Stimulated activated CD4-positive, alpha-beta T cell treated with anti-CD3 and anti-CD28 coated beads, Interleukin-1b, Interleukin-23, amount 100 ng/mL, for 4 hours (primary cell): ENCODE measurements at regions not wholly inside any gene's neighbourhood (a gene's known extent, or its start where the extent isn't known, plus 50 kb on each side); places are given as distances from the start of the nearest gene placed in this dataset.
"Not testable (repeated sequence)": the region's sequence is repeated elsewhere in the genome, so short reads cannot be mapped to it uniquely, and the experiment has no call there.

Experiments used
- DNase-seq, 2 donors: peaks; one replicate each; pipeline ENCODE4 v3.0.0-alpha.2; 2020; ENCODE audit warnings: low read depth in 2 of 2

DNA sequence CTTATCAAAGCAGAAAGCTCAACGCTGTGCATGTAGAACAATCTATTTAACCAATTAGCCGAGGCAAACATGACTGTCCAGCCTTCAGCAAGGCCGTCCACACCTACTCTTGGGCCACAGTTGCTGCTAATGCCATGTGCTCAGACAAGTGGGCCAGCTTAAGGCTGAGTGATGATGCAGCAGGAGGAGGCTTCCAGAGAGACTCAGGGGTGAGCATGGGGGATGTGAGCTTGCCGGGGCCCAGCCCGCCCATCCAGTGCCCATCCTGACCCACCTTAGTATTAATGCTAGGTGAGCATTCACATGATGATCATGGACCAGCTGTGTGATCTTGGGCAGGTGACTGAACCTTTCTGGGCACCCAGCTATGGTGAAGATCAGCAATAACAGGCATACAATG is 150.1 kb downstream of the TPRA1 start:
- no peak for DNase-seq

- no peak for DNase-seq
These were observed 150.9 kb downstream of the TPRA1 start for GRCh38 chr3:127439621-127440020.

GRCh38 chr3:127438951-127439350 is 151.1 kb upstream of the PRR20G start:
- DNase-seq, result no peak

DNA sequence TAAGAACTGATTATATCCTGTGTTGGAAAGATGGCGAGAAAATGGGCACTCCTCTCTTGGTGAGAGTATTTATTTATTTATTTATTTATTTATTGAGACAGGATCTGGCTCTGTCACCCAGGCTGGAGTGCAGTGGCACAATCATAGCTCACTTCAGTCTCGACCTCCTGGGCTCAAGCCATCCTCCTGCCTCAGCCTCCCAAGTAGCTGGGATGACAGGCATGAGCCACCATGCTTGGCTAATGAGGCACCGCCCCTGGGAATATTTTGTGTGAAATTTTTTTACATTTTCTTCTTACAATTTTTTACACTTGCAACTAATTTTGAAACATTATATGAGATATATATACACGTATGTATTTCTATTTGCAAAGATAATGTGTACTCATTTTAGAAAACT is 150.5 kb upstream of the PRR20G start:
- no peak for DNase-seq

GRCh38 chr3:127435299-127435698 is 147.5 kb upstream of the PRR20G start:
- DNase-seq, result not testable (repeated sequence)

- no peak for DNase-seq
These were observed 143.2 kb upstream of the PRR20G start for GRCh38 chr3:127431066-127431465.

DNA sequence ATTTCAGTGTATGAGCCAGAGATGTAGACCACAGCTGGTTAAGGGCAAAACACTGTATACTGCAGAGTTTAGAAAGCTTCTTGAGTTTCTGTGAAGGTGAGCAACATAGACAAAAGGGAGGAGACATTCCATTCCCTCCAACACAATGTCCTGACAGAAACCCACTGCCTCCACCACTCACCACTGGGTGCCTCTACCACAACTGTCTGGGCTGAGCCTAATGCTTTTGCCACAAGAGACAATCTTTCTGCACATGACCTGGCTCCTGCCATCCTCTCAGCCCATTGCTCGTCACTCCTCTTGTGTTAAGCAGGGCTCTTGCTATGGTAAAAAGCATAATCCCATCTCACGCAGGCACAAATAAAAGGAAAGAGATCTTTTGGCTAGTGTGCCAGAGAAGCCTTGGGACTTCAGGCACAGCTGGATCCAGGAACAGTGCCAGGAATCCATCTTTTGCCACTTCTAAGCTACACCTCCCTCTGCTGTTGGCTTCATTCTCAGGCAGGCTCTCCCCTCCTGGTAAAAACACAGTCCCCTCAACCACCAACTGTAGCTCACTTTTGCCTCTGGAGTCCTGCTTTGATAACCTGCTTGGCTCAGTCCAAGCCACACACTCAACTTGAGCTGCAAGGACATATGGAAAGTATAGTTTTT is 140.6 kb upstream of the PRR20G start:
- no peak for DNase-seq

DNA sequence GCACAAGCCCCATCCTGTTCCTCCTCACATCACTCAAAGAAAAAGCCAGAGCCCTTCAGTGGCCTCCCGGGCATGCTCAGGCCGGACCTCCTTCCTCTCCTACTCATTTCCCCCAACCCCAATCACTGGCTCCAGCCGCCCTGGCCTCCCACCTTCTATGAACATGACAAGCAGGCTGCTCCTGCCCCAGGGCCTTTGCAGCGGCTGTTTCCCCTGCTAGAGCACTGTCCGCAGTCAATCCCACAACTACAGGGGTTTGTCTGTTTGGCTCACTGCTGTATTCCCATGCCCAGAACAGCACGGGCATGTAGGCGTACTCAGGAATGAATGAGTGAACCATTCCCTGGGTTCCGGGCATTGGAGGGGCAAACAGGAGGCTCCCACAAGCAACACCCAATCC is 139.8 kb upstream of the PRR20G start:
- DNase-seq, result no peak

- no peak for DNase-seq
These were observed 139.3 kb upstream of the PRR20G start for GRCh38 chr3:127427156-127427555.

DNA sequence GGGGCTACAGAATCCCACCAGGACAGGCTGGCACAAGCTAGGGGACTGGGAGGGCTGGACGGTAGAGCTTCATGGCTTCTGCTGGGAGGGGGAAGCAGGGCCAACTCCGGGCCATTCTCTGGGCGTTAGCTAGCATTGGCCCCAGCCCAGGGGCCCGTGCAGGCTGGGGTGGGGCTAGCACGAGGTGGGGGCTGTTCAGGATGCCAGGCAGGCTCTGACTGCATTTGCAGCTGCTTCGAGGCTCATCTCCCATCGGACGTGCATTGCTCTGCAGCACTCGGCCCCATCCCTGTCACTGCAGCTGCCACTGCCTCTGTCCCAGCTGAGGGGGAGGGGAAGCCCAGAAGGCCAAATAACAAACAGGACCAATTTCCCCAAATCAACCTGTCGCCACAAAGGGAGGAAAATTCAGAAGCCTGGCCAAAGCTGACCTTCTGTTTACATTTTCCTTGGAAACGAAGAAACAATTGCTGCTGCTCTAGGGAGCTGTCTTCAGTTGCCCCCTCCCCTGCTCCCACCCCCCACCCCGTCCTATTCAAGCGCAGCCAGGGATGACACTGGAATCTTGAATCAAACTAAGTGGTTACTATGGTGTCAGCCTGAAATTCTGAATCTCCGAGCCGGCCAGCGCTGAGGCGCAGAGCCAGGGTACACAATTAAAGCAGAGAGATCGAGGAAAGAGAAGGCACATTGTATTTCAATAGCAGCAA is 138.8 kb upstream of the PRR20G start:
- no peak for DNase-seq

- DNase-seq, result no peak
These were observed 137.9 kb upstream of the PRR20G start for GRCh38 chr3:127425505-127426443.

- no peak for DNase-seq
These were observed 137.1 kb upstream of the PRR20G start for GRCh38 chr3:127424766-127425504.

GRCh38 chr3:127423856-127424765 is 136.3 kb upstream of the PRR20G start:
- no peak for DNase-seq

DNA sequence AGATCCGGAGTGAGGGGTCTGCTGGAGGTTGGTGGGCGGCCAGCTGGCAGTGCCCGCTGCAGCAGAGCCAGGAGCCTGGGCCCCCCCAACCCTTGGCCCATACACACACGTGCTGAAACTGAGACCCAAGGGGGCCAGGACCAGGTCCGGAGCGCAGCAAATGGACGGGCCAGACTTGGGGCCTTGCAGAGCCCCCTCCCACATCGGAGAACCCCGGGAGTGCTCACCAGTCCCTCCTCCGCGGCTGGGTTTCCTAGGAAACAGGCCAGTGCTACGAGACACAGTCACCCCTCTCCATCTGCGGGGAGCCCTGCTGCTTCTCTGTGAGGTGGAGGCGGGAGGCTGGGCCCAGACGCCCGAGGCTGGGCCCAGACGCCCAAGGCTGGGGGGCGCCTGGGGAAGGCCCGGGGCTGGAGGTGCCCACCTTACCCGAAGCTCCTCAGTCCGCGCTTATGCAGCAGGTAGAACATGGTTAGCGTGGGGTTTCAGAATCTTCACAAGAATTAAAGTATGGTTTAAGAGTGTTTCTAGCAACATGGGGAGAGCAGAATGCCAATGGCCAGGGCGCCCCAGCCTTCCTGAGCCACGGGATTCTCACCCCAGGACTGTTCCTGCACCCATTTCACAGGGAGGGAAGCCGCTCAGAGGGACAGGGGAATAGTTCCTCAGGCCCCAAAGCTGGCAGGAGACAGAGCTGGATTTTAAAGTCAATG is 135.0 kb upstream of the PRR20G start:
- no peak for DNase-seq

DNA sequence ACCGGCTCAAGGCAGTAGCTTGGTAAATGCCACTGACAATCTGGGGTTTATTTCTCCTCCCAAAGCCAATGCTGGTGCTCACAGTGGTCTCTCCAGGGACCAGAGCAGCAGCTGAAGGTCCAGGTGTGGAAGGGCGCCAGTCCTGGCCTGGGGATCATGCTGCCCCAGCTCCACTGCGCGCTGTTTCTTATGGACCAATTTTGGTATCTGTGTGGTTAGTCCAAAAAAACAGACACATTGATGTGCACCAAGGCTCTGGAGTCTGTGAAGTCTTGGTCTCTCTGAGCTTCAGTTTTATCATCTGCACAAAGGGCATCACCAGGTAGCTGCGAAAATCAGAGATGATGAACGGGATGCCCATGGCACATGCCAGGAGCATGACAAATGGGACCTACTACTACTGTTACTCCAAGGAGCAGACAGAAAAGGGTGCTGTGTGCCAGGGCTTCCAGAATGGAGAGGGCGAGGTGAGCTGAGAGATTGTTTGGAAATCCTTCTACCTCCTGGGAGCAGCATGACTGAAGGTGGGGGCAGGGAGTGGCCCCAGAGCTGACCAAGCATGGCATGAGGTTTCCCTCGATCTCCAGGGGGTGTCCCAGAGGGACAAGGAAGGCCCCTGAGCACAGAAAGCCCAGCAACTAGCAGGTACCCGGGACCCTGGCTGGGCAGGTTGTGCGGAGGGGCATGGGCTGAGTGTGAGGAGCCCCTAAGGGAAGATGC is 134.3 kb upstream of the PRR20G start:
- no peak for DNase-seq

GRCh38 chr3:127420829-127421228 is 133.0 kb upstream of the PRR20G start:
- DNase-seq, result no peak

DNA sequence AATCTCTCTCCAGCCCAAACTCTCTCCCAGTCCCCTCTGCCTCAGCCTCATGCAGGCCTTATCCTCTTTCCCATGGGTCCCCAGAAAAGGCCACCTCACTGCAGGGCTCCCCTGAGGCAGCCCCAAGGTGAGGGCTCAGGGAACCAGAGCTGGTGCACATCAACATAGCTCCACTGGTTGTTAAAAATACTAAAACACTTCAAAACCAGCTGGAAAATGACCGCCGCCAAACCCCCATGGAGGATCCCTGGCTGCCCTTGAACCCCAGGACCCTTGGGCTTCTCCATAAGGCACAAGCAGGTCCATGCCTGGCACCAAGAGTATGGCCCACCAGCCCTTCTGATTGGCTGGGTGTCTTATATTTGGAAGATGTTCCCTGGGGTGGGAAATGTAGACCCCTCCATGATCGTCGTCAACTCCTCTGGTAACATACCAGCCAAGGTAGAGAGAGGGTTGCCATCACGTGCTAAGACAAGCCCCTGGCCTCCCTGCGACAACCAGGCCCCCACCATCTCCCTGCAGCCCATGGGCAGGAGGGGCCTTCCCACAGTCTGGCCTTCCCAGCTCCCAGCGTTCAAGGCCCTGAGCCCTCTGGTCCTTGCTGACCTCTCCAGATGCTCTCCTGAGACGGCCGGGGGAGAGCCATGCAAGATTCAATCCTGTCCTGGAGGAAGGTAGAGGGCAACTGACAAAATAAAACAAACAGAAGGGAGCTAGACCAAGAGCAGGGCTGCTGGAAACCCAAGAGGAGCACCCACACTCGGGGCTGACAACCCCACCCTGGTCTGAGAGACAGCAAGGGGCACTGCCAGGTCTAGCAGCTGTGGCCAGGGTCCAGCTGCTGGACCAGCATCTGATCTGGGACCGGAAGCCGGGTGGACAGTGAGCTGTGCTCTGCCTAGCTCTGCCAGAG is 132.1 kb upstream of the PRR20G start:
- no peak for DNase-seq

GRCh38 chr3:127419182-127419581 is 131.3 kb upstream of the PRR20G start:
- no peak for DNase-seq
